Body of pancreas (tissue), 4 donors: ENCODE measurements at regions not wholly inside any gene's neighbourhood (a gene's known extent, or its start where the extent isn't known, plus 50 kb on each side); places are given as distances from the start of the nearest gene placed in this dataset.

Experiments
- CTCF ChIP-seq, 7 experiments: fragments of 450-650 bp in 4 of 7; fragments of 200-600 bp in 3 of 7; sonication (generic) in 3 of 7; IDR thresholded peaks; one replicate each; pipeline ENCODE4 v1.5.1; 2016 to 2019; ENCODE audit warnings: antibody characterized with exemption in 7 of 7
- POLR2A ChIP-seq, 3 donors: fragments of 450-650 bp; IDR thresholded peaks; one replicate each; pipeline ENCODE4 v1.6.1; 2016; ENCODE audit warnings: antibody characterized with exemption in 3 of 3, mild to moderate bottlenecking in 2 of 3

DNA sequence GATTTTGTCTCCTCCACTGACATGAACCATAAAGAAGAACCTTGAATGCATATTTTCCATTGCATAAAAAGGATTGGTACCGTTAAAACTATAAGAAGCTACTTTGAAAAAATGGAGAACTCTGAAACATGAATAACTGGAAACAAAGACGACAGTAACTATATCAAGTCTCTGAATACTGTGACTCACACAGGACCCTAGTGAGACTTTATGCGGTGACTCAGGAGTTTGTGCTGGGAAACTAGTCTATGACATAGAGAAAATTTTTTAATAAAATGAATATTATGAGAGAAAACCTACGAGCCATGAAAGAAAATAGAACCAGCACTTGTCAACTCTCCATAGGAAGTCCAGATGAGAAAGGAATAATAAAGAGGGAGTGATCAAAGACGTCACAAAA, 339.9 kb upstream of the ADARB2 start:
- TF ChIP-seq CTCF (IDR thresholded peaks at IDR 0.05): no peak
- TF ChIP-seq POLR2A (IDR thresholded peaks at IDR 0.05): no peak
